Mucosa of stomach (tissue), 1 donor: ENCODE measurements at regions not wholly inside any gene's neighbourhood (a gene's known extent, or its start where the extent isn't known, plus 50 kb on each side); places are given as distances from the start of the nearest gene placed in this dataset.
A peak's percentile ranks its signal among the peaks of the same experiment; 100 is the strongest.

ENCODE experiments used
- H3K27me3 ChIP-seq: one replicate; pipeline ENCODE4 v1.7.0; 2013; ENCODE audit warnings: mild to moderate bottlenecking, low read length; ENCODE audit not compliant: control insufficient read depth, insufficient read depth
- H3K36me3 ChIP-seq: one replicate; pipeline ENCODE4 v1.7.0; 2013; ENCODE audit warnings: low read length; ENCODE audit not compliant: control insufficient read depth, insufficient read depth
- H3K4me1 ChIP-seq: one replicate; pipeline ENCODE4 v1.7.0; 2013; ENCODE audit warnings: mild to moderate bottlenecking, low read length; ENCODE audit not compliant: control insufficient read depth, insufficient read depth
- H3K4me3 ChIP-seq: one replicate; pipeline ENCODE4 v1.7.0; 2013; ENCODE audit warnings: low read length
- H3K9ac ChIP-seq: one replicate; pipeline ENCODE4 v1.7.0; 2013; ENCODE audit warnings: mild to moderate bottlenecking, low read length, moderate library complexity
- H3K9me3 ChIP-seq: one replicate; pipeline ENCODE4 v1.7.0; 2013; ENCODE audit warnings: mild to moderate bottlenecking, low read length, moderate library complexity; ENCODE audit not compliant: control insufficient read depth
- donor health status: Pancreatic carcinoma.

- no peak overlapping the region for H3K4me3 ChIP-seq
Measured at GRCh38 chr3:177483182-177483967, 286.1 kb upstream of the TBL1XR1 start.

GRCh38 chr3:177484206-177484605, 286.9 kb upstream of the TBL1XR1 start:
- H3K4me3 ChIP-seq = no peak overlapping the region
- H3K9me3 ChIP-seq = no peaks in the 10 kb centered on the region
- no peaks in the 10 kb centered on the region for H3K27me3 ChIP-seq
- no peaks in the 10 kb centered on the region for H3K36me3 ChIP-seq
- no peak overlapping the region for H3K9ac ChIP-seq
- H3K4me1 ChIP-seq = peaks cover 29% of the 10 kb centered on the region

More at GRCh38 chr3:177483182-177483967, 286.1 kb upstream of the TBL1XR1 start:
- no peak overlapping the region for H3K9ac ChIP-seq
- peaks cover 32% of the 10 kb centered on the region for H3K4me1 ChIP-seq
- no peaks in the 10 kb centered on the region for H3K36me3 ChIP-seq
- no peaks in the 10 kb centered on the region for H3K27me3 ChIP-seq
- H3K9me3 ChIP-seq = no peaks in the 10 kb centered on the region

DNA sequence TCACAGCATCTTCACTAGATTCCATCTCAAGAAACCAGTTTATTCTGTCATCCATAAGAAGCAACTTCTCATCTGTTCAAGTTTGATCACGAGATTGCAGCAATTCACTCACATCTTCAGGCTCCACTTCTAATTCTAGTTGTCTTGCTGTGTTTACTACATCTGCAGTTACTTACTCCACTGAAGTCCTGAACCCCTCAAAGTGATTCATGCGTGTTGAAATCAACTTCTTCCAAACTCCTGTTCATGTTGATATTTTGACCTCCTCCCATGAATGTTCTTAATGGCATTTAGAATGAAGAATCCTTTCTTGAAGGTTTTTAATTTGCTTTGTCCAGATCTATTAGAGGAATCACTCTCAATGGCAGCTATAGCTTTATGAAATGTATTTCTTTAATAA, 287.6 kb upstream of the TBL1XR1 start:
- no peak overlapping the region for H3K4me3 ChIP-seq
- H3K4me1 ChIP-seq = peaks cover 23% of the 10 kb centered on the region
- no peak overlapping the region for H3K9ac ChIP-seq
- H3K36me3 ChIP-seq = no peaks in the 10 kb centered on the region
- H3K9me3 ChIP-seq = no peaks in the 10 kb centered on the region
- no peaks in the 10 kb centered on the region for H3K27me3 ChIP-seq

DNA sequence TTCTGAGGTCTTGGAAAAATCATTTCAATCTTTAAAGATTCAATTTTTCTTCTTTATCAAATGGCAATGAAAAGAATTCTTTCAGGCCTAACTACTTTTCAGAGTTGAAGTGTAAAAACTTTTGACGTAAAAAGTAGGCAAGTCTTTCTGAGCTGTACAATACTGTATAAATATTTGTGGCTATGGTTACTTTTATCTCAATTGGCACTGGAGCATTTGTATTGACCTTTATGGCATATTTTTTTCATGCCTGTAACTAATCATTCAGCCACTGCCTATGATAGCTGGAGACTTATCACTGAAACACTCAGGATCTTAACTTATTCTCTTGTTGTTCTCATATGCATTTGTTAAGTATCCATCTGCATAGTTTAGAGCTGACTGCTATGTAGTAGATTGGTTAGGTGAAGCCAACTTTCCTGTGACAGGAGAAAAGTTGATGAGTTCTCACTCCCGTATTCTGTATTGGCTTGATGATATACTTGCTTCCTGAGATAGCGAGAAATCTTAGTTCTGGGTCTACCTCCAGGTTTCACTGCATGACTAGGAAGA, 290.4 kb upstream of the TBL1XR1 start:
- Histone ChIP-seq H3K4me1 (peaks cover 27% of the 10 kb centered on the region), H3K27me3 (no peaks in the 10 kb centered on the region), H3K9me3 (no peaks in the 10 kb centered on the region), H3K4me3 (no peak overlapping the region), H3K9ac (no peak overlapping the region), H3K36me3 (no peaks in the 10 kb centered on the region)

DNA sequence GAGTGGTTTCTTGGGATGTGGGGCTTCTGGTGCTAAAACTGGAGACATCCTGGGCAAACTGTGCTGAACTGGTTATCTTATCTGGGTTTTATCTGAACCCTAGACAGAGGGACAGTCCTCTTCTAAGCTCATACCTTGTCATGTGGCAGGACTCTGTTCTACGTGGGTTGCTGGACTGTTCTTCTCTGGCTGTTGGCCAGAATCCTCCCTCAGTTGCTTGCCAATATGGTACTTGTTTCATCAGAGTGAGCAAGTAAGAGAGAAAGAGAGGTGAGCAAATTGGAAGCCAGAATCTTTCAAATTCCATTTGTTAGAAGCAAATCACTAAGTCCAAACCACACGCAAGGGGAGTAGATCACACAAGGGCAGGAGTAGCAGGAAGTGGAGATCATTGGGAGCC, 291.5 kb upstream of the TBL1XR1 start:
- Histone ChIP-seq H3K9ac (no peak overlapping the region), H3K36me3 (no peaks in the 10 kb centered on the region), H3K4me3 (no peak overlapping the region), H3K9me3 (no peaks in the 10 kb centered on the region), H3K4me1 (peaks cover 18% of the 10 kb centered on the region), H3K27me3 (no peaks in the 10 kb centered on the region)

GRCh38 chr3:177490626-177491025, 293.3 kb upstream of the TBL1XR1 start:
- H3K4me3 ChIP-seq = no peak overlapping the region
- no peaks in the 10 kb centered on the region for H3K9me3 ChIP-seq
- H3K36me3 ChIP-seq = no peaks in the 10 kb centered on the region
- no peaks in the 10 kb centered on the region for H3K27me3 ChIP-seq
- H3K9ac ChIP-seq = no peak overlapping the region
- H3K4me1 ChIP-seq = peaks cover 14% of the 10 kb centered on the region

DNA sequence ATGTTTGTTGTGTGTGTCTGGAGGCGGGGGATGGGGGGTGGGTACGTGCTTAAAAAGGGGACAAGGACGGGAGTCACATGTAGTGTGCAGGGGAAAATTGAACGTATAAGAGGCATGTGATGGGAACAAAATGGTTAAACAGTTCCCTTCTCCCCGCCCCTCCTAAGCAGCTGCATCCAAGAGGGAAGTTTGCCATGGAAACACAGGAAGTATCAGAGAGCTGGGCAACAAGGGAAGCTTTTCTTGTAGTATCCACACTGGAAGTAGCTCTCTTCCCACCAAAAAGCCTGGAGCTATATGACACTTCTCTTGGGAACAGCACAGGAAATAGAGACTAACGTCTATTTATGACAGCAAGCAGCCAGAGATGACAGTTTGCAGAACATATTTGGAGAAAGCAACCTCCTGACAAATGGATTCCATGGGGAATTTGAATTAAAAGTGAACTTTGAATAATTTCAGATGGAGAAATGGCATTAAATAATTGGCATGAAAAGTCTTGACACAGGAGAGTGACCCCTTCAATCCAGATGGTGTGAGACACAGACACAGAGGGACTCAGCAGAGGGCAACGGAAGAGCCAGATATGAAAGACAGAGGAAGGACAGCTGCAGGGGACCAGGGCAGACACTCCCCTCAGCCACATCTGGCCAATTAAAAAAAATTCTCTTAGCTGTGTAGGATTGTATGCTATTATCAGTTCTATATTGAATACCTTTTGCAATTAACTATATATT, 294.2 kb upstream of the TBL1XR1 start:
- peak overlapping the region; percentile 9 for H3K9ac ChIP-seq
- no peaks in the 10 kb centered on the region for H3K36me3 ChIP-seq
- H3K4me3 ChIP-seq = no peak overlapping the region
- H3K9me3 ChIP-seq = no peaks in the 10 kb centered on the region
- peaks cover 14% of the 10 kb centered on the region for H3K4me1 ChIP-seq
- H3K27me3 ChIP-seq = no peaks in the 10 kb centered on the region

GRCh38 chr3:177493091-177493490, 295.8 kb upstream of the TBL1XR1 start:
- H3K27me3 ChIP-seq = no peaks in the 10 kb centered on the region
- H3K9ac ChIP-seq = no peak overlapping the region
- no peaks in the 10 kb centered on the region for H3K36me3 ChIP-seq
- H3K4me3 ChIP-seq = no peak overlapping the region
- peaks cover 15% of the 10 kb centered on the region for H3K4me1 ChIP-seq
- H3K9me3 ChIP-seq = no peaks in the 10 kb centered on the region

GRCh38 chr3:177494216-177494615, 296.9 kb upstream of the TBL1XR1 start:
- no peaks in the 10 kb centered on the region for H3K9me3 ChIP-seq
- H3K27me3 ChIP-seq = no peaks in the 10 kb centered on the region
- H3K36me3 ChIP-seq = no peaks in the 10 kb centered on the region
- H3K4me1 ChIP-seq = peaks cover 13% of the 10 kb centered on the region
- H3K9ac ChIP-seq = no peak overlapping the region
- H3K4me3 ChIP-seq = no peak overlapping the region

DNA sequence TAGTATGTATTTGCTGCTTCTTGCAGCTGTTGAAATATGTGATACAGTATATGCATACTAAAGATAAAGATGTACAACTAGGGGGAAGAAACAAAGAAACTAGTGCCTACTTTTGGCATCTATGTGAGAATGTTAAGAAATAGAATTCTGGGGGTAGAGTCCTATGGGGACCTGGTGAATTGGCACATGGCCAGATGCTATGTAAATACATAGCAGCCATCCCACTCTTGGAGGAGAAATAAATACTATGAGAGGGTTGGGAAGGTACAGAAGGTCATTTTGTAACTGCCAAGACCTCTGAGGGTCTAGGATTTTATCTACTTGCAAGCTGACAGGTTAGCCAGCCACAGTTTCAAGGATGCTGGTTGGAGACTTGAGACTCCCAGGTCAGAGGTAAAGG, 298.3 kb upstream of the TBL1XR1 start:
- H3K9me3 ChIP-seq = no peaks in the 10 kb centered on the region
- H3K9ac ChIP-seq = no peak overlapping the region
- no peaks in the 10 kb centered on the region for H3K27me3 ChIP-seq
- peaks cover 22% of the 10 kb centered on the region for H3K4me1 ChIP-seq
- H3K4me3 ChIP-seq = no peak overlapping the region
- H3K36me3 ChIP-seq = no peaks in the 10 kb centered on the region

GRCh38 chr3:177498037-177498857, 301.0 kb upstream of the TBL1XR1 start:
- Histone ChIP-seq H3K9me3 (no peaks in the 10 kb centered on the region), H3K27me3 (no peaks in the 10 kb centered on the region), H3K4me3 (no peak overlapping the region), H3K4me1 (peaks cover 18% of the 10 kb centered on the region), H3K36me3 (no peaks in the 10 kb centered on the region), H3K9ac (no peak overlapping the region)
